ENCODE measurements at regions not wholly inside any gene's neighbourhood (a gene's known extent, or its start where the extent isn't known, plus 50 kb on each side); places are given as distances from the start of the nearest gene placed in this dataset.
"Not testable (repeated sequence)": the region's sequence is repeated elsewhere in the genome, so short reads cannot be mapped to it uniquely, and the experiment has no call there.

GRCh38 chr21:10359120-10359519 is 162.3 kb upstream of the TPTE start:
- TF ChIP-seq CTCF (conservative IDR thresholded peaks at IDR 0.05; ENCODE audit: low read length); EZH2phosphoT487 (IDR thresholded peaks at IDR 0.05; ENCODE audit: borderline replicate concordance, low read depth, low read length): not testable (repeated sequence)

Data from OCI-LY7 (cell line).